ENCODE measurements at regions not wholly inside any gene's neighbourhood (a gene's known extent, or its start where the extent isn't known, plus 50 kb on each side); places are given as distances from the start of the nearest gene placed in this dataset.

DNA sequence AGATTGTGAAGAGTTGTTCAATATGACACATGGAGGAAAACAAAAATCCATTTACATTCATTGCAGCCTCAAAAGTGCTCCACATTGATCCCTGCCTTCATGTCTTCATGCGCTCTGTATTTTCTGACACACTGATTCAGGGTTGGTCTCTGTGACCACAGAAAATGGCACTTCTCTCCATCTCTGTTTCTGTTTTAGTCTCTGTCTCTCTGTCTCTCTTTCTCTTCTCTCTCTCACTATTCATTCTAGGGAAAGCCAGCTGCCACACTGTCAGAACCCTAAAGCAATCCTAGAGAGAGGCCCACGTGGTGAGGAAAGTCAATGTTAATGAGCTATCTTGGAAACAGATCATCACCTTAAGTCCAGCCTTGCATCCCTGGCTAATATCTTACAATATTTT lies 2238.4 kb downstream of the PCDH7 start:
- BruUV-seq (replicated peaks) = no TSS peak
- H3K4me3 ChIP-seq (ENCODE audit: low read depth, low read length, poor library complexity, severe bottlenecking) = no peak overlapping the region
- H2AFZ ChIP-seq (ENCODE audit: low read length) = no peak overlapping the region
- no peaks in the 10 kb centered on the region for H3K9me3 ChIP-seq (ENCODE audit: low read length)
- no peaks in the 10 kb centered on the region for H3K36me3 ChIP-seq (ENCODE audit: insufficient read depth, low read length)
- ChIA-PET CTCF (ENCODE audit: unreplicated experiment) (no interaction called here), POLR2A (interaction anchor here (0.8 kb wide), 1 partner anchor 10 kb away, joined by 3 read pairs; no protein-coding TSS in a partner anchor)
- H3K79me2 ChIP-seq (ENCODE audit: insufficient read depth, low read depth, low read length) = no peaks in the 10 kb centered on the region
- intact Hi-C loops (cut with micrococcal nuclease; ENCODE audit: unreplicated experiment) = no loop called here
- no peaks in the 10 kb centered on the region for H4K20me1 ChIP-seq (ENCODE audit: insufficient read depth, low read length)
- no peak for TF ChIP-seq EZH2phosphoT487 (IDR thresholded peaks at IDR 0.05; ENCODE audit: borderline replicate concordance, low read depth, low read length)
- TF ChIP-seq, protein P1, sequence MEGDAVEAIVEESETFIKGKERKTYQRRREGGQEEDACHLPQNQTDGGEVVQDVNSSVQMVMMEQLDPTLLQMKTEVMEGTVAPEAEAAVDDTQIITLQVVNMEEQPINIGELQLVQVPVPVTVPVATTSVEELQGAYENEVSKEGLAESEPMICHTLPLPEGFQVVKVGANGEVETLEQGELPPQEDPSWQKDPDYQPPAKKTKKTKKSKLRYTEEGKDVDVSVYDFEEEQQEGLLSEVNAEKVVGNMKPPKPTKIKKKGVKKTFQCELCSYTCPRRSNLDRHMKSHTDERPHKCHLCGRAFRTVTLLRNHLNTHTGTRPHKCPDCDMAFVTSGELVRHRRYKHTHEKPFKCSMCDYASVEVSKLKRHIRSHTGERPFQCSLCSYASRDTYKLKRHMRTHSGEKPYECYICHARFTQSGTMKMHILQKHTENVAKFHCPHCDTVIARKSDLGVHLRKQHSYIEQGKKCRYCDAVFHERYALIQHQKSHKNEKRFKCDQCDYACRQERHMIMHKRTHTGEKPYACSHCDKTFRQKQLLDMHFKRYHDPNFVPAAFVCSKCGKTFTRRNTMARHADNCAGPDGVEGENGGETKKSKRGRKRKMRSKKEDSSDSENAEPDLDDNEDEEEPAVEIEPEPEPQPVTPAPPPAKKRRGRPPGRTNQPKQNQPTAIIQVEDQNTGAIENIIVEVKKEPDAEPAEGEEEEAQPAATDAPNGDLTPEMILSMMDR (conservative IDR thresholded peaks at IDR 0.05; ENCODE audit: low read length) = no peak
- H3K9me2 ChIP-seq (ENCODE audit: insufficient read depth, low read length) = 0 out of 2 replicates have a peak, but pooled peaks cover 4% of the 10 kb centered on the region
- H3K27ac ChIP-seq (ENCODE audit: low read depth, low read length, poor library complexity, severe bottlenecking) = no peak overlapping the region
- no peak overlapping the region for H3K4me2 ChIP-seq (ENCODE audit: low read length)
- no peak for DNase-seq (ENCODE audit: low spot score)
- H3K4me1 ChIP-seq (ENCODE audit: insufficient read depth, low read length, poor library complexity, severe bottlenecking) = no peaks in the 10 kb centered on the region

DNA sequence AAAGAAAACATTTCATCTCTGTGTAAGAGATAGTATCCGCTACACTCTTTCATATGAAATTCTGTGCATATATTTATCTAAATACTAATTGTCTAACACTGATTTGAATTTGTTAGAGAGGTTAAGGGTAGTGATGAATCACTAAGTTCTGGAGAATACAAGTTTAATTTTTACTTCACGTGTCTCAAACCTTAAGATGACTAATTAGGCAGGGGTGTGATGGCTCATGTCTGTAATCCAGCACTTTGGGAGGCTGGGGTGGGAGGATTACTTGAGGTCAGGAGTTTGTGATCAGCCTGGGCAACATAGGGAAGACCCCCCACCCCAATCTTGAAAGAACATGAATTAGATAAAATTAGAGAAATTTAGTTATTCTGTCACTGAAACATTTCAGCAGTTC lies 2241.9 kb downstream of the PCDH7 start:
- intact Hi-C loops (cut with micrococcal nuclease; ENCODE audit: unreplicated experiment) = no loop called here
- H3K4me3 ChIP-seq (ENCODE audit: low read depth, low read length, poor library complexity, severe bottlenecking) = no peak overlapping the region
- no peaks in the 10 kb centered on the region for H3K79me2 ChIP-seq (ENCODE audit: insufficient read depth, low read depth, low read length)
- no peak overlapping the region for H3K27ac ChIP-seq (ENCODE audit: low read depth, low read length, poor library complexity, severe bottlenecking)
- H3K36me3 ChIP-seq (ENCODE audit: insufficient read depth, low read length) = no peaks in the 10 kb centered on the region
- H3K9me2 ChIP-seq (ENCODE audit: insufficient read depth, low read length) = no peaks in the 10 kb centered on the region
- no peak overlapping the region for H3K4me2 ChIP-seq (ENCODE audit: low read length)
- CTCF ChIA-PET (ENCODE audit: unreplicated experiment) = no interaction called here
- BruUV-seq (replicated peaks) = no TSS peak
- DNase-seq (ENCODE audit: low spot score) = no peak
- no peak overlapping the region for H2AFZ ChIP-seq (ENCODE audit: low read length)
- H3K4me1 ChIP-seq (ENCODE audit: insufficient read depth, low read length, poor library complexity, severe bottlenecking) = no peaks in the 10 kb centered on the region
- no peaks in the 10 kb centered on the region for H4K20me1 ChIP-seq (ENCODE audit: insufficient read depth, low read length)
- no peaks in the 10 kb centered on the region for H3K9me3 ChIP-seq (ENCODE audit: low read length)
- POLR2A ChIA-PET = no interaction called here
- no peak for TF ChIP-seq EZH2phosphoT487 (IDR thresholded peaks at IDR 0.05; ENCODE audit: borderline replicate concordance, low read depth, low read length)
- TF ChIP-seq, protein P1 (conservative IDR thresholded peaks at IDR 0.05; ENCODE audit: low read length) = no peak

DNA sequence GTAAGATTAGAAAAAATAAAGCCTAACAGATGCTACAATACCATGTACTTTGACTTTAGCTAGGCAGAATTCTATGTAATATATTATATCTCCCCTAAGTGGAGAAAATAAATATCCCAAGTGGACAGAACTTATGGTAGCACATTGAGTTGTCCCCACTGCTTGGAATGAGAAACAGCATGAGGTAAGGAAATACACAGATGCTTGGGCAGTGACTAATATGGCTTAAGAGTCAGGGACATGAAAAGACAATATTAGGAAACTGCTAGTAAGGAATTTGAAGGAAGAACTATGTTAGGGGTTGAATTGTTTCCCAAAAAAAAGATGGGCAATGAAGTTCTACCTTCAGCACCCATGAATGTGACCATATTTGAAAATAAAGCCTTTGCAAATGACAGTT lies 2265.1 kb downstream of the PCDH7 start:
- Histone ChIP-seq H3K4me1 (ENCODE audit: insufficient read depth, low read length, poor library complexity, severe bottlenecking) (no peaks in the 10 kb centered on the region), H3K36me3 (ENCODE audit: insufficient read depth, low read length) (no peaks in the 10 kb centered on the region), H3K4me3 (ENCODE audit: low read depth, low read length, poor library complexity, severe bottlenecking) (no peak overlapping the region), H3K4me2 (ENCODE audit: low read length) (no peak overlapping the region), H4K20me1 (ENCODE audit: insufficient read depth, low read length) (no peaks in the 10 kb centered on the region), H3K9me3 (ENCODE audit: low read length) (no peaks in the 10 kb centered on the region), H3K9me2 (ENCODE audit: insufficient read depth, low read length) (no peaks in the 10 kb centered on the region), H3K27ac (ENCODE audit: low read depth, low read length, poor library complexity, severe bottlenecking) (no peak overlapping the region), H3K79me2 (ENCODE audit: insufficient read depth, low read depth, low read length) (no peaks in the 10 kb centered on the region), H2AFZ (ENCODE audit: low read length) (no peak overlapping the region)
- intact Hi-C loops (cut with micrococcal nuclease; ENCODE audit: unreplicated experiment) = no loop called here
- TF ChIP-seq, protein P1 (conservative IDR thresholded peaks at IDR 0.05; ENCODE audit: low read length) = no peak
- ChIA-PET CTCF (ENCODE audit: unreplicated experiment) (no interaction called here), POLR2A (no interaction called here)
- BruUV-seq (replicated peaks) = no TSS peak
- no peak for DNase-seq (ENCODE audit: low spot score)
